ENCODE measurements at regions not wholly inside any gene's neighbourhood (a gene's known extent, or its start where the extent isn't known, plus 50 kb on each side); places are given as distances from the start of the nearest gene placed in this dataset.

- no peak overlapping the region for H3K4me3 ChIP-seq (ENCODE audit: control insufficient read depth in 1 of 2, extremely low read depth in 1 of 2, low read length in 1 of 2)
- no peaks in the 10 kb centered on the region for H3K36me3 ChIP-seq (ENCODE audit: control insufficient read depth in 2 of 2, extremely low read depth in 1 of 2, insufficient read depth in 1 of 2, low read length in 1 of 2)
- no peaks in the 10 kb centered on the region for H3K9me3 ChIP-seq
- no peaks in the 10 kb centered on the region for H3K36me3 Mint-ChIP-seq
- no peaks in the 10 kb centered on the region for H3K4me1 ChIP-seq (ENCODE audit: control insufficient read depth in 1 of 2, extremely low read depth in 1 of 2, insufficient read depth in 2 of 2, low read length in 2 of 2)
- ATAC-seq (replicated peaks in 1 of 4) (no peak), DNase-seq (peak in 2 of 35 experiments; percentile 4 to 11)
- H3K27me3 ChIP-seq (replicated peaks in 1 of 2; ENCODE audit: control insufficient read depth in 2 of 2, extremely low read depth in 1 of 2, insufficient read depth in 2 of 2, low read length in 1 of 2) = peaks cover 0 to 35% of the 10 kb centered on the region in 2 experiments
- ChIA-PET POLR2A (no interaction called here), CTCF (no interaction called here)
- H3K9me3 Mint-ChIP-seq = peaks cover 0 to 4% (median 0%) of the 10 kb centered on the region in 3 donors
- no peak overlapping the region for H3K4me3 Mint-ChIP-seq
- 79% methylated on average over 16 of the region's 18 CpGs for WGBS (ENCODE audit: insufficient coverage)
- H3K27ac Mint-ChIP-seq = no peak overlapping the region
- peaks cover 7 to 17% of the 10 kb centered on the region in 2 donors for H3K27me3 Mint-ChIP-seq
- no peaks in the 10 kb centered on the region for H3K4me1 Mint-ChIP-seq
- H3K27ac ChIP-seq (ENCODE audit: low read length) = no peak overlapping the region
These were observed 63.8 kb downstream of the MYEOV start for GRCh38 chr11:69357458-69358397.

- peaks cover 0 to 4% (median 0%) of the 10 kb centered on the region in 3 donors for H3K9me3 Mint-ChIP-seq
- WGBS (ENCODE audit: insufficient coverage) = 95% methylated on average over 4 of the region's 8 CpGs
- H3K27me3 Mint-ChIP-seq = peaks cover 7 to 17% of the 10 kb centered on the region in 2 donors
- H3K4me1 Mint-ChIP-seq = no peaks in the 10 kb centered on the region
- H3K27me3 ChIP-seq (replicated peaks in 1 of 2; ENCODE audit: control insufficient read depth in 2 of 2, extremely low read depth in 1 of 2, insufficient read depth in 2 of 2, low read length in 1 of 2) = peaks cover 0 to 32% of the 10 kb centered on the region in 2 experiments
- DNase-seq = peak in 1 of 35 experiments; percentile 12
- no peaks in the 10 kb centered on the region for H3K36me3 ChIP-seq (ENCODE audit: control insufficient read depth in 2 of 2, extremely low read depth in 1 of 2, insufficient read depth in 1 of 2, low read length in 1 of 2)
- no peak overlapping the region for H3K4me3 Mint-ChIP-seq
- H3K27ac ChIP-seq (ENCODE audit: low read length) = no peak overlapping the region
- no peak overlapping the region for H3K27ac Mint-ChIP-seq
- POLR2A ChIA-PET = no interaction called here
- CTCF ChIA-PET = no interaction called here
- H3K9me3 ChIP-seq = no peaks in the 10 kb centered on the region
- no peak for ATAC-seq (replicated peaks in 1 of 4)
- H3K4me1 ChIP-seq (ENCODE audit: control insufficient read depth in 1 of 2, extremely low read depth in 1 of 2, insufficient read depth in 2 of 2, low read length in 2 of 2) = no peaks in the 10 kb centered on the region
- no peaks in the 10 kb centered on the region for H3K36me3 Mint-ChIP-seq
- H3K4me3 ChIP-seq (ENCODE audit: control insufficient read depth in 1 of 2, extremely low read depth in 1 of 2, low read length in 1 of 2) = no peak overlapping the region
These were observed 64.6 kb downstream of the MYEOV start for GRCh38 chr11:69358398-69359020.

- Histone ChIP-seq H3K27me3 (replicated peaks in 1 of 2; ENCODE audit: control insufficient read depth in 2 of 2, extremely low read depth in 1 of 2, insufficient read depth in 2 of 2, low read length in 1 of 2) (peaks cover 0 to 21% of the 10 kb centered on the region in 2 experiments), H3K4me1 (ENCODE audit: control insufficient read depth in 1 of 2, extremely low read depth in 1 of 2, insufficient read depth in 2 of 2, low read length in 2 of 2) (no peaks in the 10 kb centered on the region), H3K9me3 (no peaks in the 10 kb centered on the region), H3K36me3 (ENCODE audit: control insufficient read depth in 2 of 2, extremely low read depth in 1 of 2, insufficient read depth in 1 of 2, low read length in 1 of 2) (no peaks in the 10 kb centered on the region), H3K27ac (ENCODE audit: low read length) (no peak overlapping the region), H3K4me3 (ENCODE audit: control insufficient read depth in 1 of 2, extremely low read depth in 1 of 2, low read length in 1 of 2) (no peak overlapping the region)
- DNase-seq (peak in 1 of 35 experiments; percentile 3), ATAC-seq (replicated peaks in 1 of 4) (no peak)
- no peak overlapping the region for H3K4me3 Mint-ChIP-seq
- peaks cover 0 to 4% (median 0%) of the 10 kb centered on the region in 3 donors for H3K9me3 Mint-ChIP-seq
- ChIA-PET CTCF (no interaction called here), POLR2A (no interaction called here)
- no peak overlapping the region for H3K27ac Mint-ChIP-seq
- WGBS (ENCODE audit: insufficient coverage) = 92% methylated on average over 4 of the region's 5 CpGs
- H3K4me1 Mint-ChIP-seq = no peaks in the 10 kb centered on the region
- H3K27me3 Mint-ChIP-seq = peaks cover under 1 to 12% of the 10 kb centered on the region in 2 donors
- H3K36me3 Mint-ChIP-seq = no peaks in the 10 kb centered on the region
These were observed 66.0 kb downstream of the MYEOV start for GRCh38 chr11:69359735-69360480.

- POLR2A ChIA-PET = no interaction called here
- Mint-ChIP-seq H3K27me3 (peaks cover 0 to 11% of the 10 kb centered on the region in 2 donors), H3K4me3 (no peak overlapping the region), H3K36me3 (no peaks in the 10 kb centered on the region), H3K4me1 (no peaks in the 10 kb centered on the region), H3K9me3 (peaks cover 0 to 4% (median 0%) of the 10 kb centered on the region in 3 donors), H3K27ac (no peak overlapping the region)
- Histone ChIP-seq H3K27me3 (replicated peaks in 1 of 2; ENCODE audit: control insufficient read depth in 2 of 2, extremely low read depth in 1 of 2, insufficient read depth in 2 of 2, low read length in 1 of 2) (peaks cover 0 to 15% of the 10 kb centered on the region in 2 experiments), H3K4me1 (ENCODE audit: control insufficient read depth in 1 of 2, extremely low read depth in 1 of 2, insufficient read depth in 2 of 2, low read length in 2 of 2) (no peaks in the 10 kb centered on the region), H3K4me3 (ENCODE audit: control insufficient read depth in 1 of 2, extremely low read depth in 1 of 2, low read length in 1 of 2) (no peak overlapping the region), H3K27ac (ENCODE audit: low read length) (no peak overlapping the region), H3K9me3 (no peaks in the 10 kb centered on the region), H3K36me3 (ENCODE audit: control insufficient read depth in 2 of 2, extremely low read depth in 1 of 2, insufficient read depth in 1 of 2, low read length in 1 of 2) (no peaks in the 10 kb centered on the region)
- WGBS (ENCODE audit: insufficient coverage) = 90% methylated on average over 3 of the region's 3 CpGs
- DNase-seq (peak in 1 of 35 experiments; percentile 10), ATAC-seq (replicated peaks in 1 of 4) (no peak)
- CTCF ChIA-PET = no interaction called here
These were observed 66.7 kb downstream of the MYEOV start for GRCh38 chr11:69360606-69361005.

- Histone ChIP-seq H3K9me3 (no peaks in the 10 kb centered on the region), H3K4me1 (ENCODE audit: control insufficient read depth in 1 of 2, extremely low read depth in 1 of 2, insufficient read depth in 2 of 2, low read length in 2 of 2) (no peaks in the 10 kb centered on the region), H3K36me3 (ENCODE audit: control insufficient read depth in 2 of 2, extremely low read depth in 1 of 2, insufficient read depth in 1 of 2, low read length in 1 of 2) (no peaks in the 10 kb centered on the region), H3K27me3 (replicated peaks in 1 of 2; ENCODE audit: control insufficient read depth in 2 of 2, extremely low read depth in 1 of 2, insufficient read depth in 2 of 2, low read length in 1 of 2) (peaks cover 0 to 13% of the 10 kb centered on the region in 2 experiments), H3K4me3 (ENCODE audit: control insufficient read depth in 1 of 2, extremely low read depth in 1 of 2, low read length in 1 of 2) (no peak overlapping the region), H3K27ac (ENCODE audit: low read length) (no peak overlapping the region)
- POLR2A ChIA-PET = no interaction called here
- DNase-seq = no peak
- 100% methylated on average over 1 of the region's 6 CpGs for WGBS (ENCODE audit: insufficient coverage)
- Mint-ChIP-seq H3K9me3 (peaks cover 0 to 4% (median 0%) of the 10 kb centered on the region in 3 donors), H3K4me1 (no peaks in the 10 kb centered on the region), H3K4me3 (no peak overlapping the region), H3K27me3 (peaks cover 0 to 7% of the 10 kb centered on the region in 2 donors), H3K27ac (no peak overlapping the region), H3K36me3 (no peaks in the 10 kb centered on the region)
- CTCF ChIA-PET = no interaction called here
- ATAC-seq (replicated peaks in 1 of 4) = no peak
These were observed 67.1 kb downstream of the MYEOV start for GRCh38 chr11:69361048-69361447.

GRCh38 chr11:69361466-69361865 lies 67.5 kb downstream of the MYEOV start:
- peaks cover 0 to 4% (median 0%) of the 10 kb centered on the region in 3 donors for H3K9me3 Mint-ChIP-seq
- H3K27me3 ChIP-seq (replicated peaks in 1 of 2; ENCODE audit: control insufficient read depth in 2 of 2, extremely low read depth in 1 of 2, insufficient read depth in 2 of 2, low read length in 1 of 2) = peaks cover 0 to 13% of the 10 kb centered on the region in 2 experiments
- no peaks in the 10 kb centered on the region for H3K36me3 ChIP-seq (ENCODE audit: control insufficient read depth in 2 of 2, extremely low read depth in 1 of 2, insufficient read depth in 1 of 2, low read length in 1 of 2)
- CTCF ChIA-PET = no interaction called here
- H3K9me3 ChIP-seq = no peaks in the 10 kb centered on the region
- H3K4me1 Mint-ChIP-seq = no peaks in the 10 kb centered on the region
- DNase-seq = no peak
- no peak overlapping the region for H3K4me3 ChIP-seq (ENCODE audit: control insufficient read depth in 1 of 2, extremely low read depth in 1 of 2, low read length in 1 of 2)
- H3K27ac Mint-ChIP-seq = no peak overlapping the region
- H3K36me3 Mint-ChIP-seq = no peaks in the 10 kb centered on the region
- H3K27ac ChIP-seq (ENCODE audit: low read length) = no peak overlapping the region
- no peak for ATAC-seq (replicated peaks in 1 of 4)
- POLR2A ChIA-PET = no interaction called here
- H3K27me3 Mint-ChIP-seq = peaks cover 0 to 6% of the 10 kb centered on the region in 2 donors
- no peaks in the 10 kb centered on the region for H3K4me1 ChIP-seq (ENCODE audit: control insufficient read depth in 1 of 2, extremely low read depth in 1 of 2, insufficient read depth in 2 of 2, low read length in 2 of 2)
- H3K4me3 Mint-ChIP-seq = no peak overlapping the region
- 91% methylated on average over 6 of the region's 9 CpGs for WGBS (ENCODE audit: insufficient coverage)

All from T-cell (primary cell).